ENCODE measurements at regions not wholly inside any gene's neighbourhood (a gene's known extent, or its start where the extent isn't known, plus 50 kb on each side); places are given as distances from the start of the nearest gene placed in this dataset.
"Not testable (repeated sequence)": the region's sequence is repeated elsewhere in the genome, so short reads cannot be mapped to it uniquely, and the experiment has no call there.

DNA sequence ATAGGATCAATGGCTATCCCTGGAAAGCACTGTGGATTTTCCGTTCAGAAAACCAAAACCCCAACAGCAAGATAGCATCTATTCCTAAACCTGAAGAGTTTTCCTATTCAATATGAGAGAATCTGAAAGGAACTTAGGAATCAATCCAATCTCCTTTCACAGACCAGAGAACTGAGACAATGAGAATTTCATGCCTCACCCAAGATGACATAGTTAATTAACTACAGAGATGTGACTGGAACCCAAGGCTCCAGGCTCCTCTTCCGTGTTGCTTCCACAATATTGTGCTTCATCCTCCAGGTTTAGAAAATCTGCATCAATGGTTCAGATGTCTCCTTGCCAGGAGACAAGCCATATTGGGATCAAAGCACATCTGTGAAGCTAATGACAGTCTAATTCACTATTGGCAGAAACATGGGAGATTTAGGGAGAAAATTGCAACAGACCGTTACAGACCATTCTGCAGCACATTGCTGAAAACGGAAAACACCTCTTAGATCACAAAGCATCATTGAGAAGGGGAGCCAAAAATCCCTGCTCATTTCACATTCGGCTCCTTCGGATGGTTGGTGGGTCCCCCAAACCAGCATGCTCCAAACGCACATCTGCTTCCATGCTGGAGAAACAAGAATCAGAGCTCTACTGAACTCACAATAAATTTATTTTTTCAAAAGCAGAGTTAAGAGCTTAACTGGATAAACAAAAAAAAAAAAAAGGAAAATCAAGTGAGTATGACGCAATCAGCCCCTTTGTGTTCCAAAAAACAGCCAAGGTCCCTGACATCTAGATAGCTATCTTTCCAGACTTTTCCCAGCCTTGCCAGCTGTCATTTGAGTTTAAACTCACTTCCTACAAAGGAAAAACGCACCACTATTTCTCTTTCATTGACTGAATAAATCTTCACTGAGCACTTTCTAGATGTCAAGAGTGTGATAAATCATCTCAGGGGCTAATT lies 290.3 kb downstream of the C1D start:
- ATAC-seq (no peak), DNase-seq (no peak)
- POLR2A ChIA-PET: no interaction called here
- intact Hi-C loops (cut with micrococcal nuclease): no loop called here
- Mint-ChIP-seq H3K27ac (no peak overlapping the region), H3K27me3 (peaks cover 5% of the 10 kb centered on the region), H3K9me3 (no peaks in the 10 kb centered on the region), H3K4me3 (no peak overlapping the region), H3K36me3 (ENCODE audit: low read depth) (no peaks in the 10 kb centered on the region), H3K4me1 (ENCODE audit: low read depth) (no peaks in the 10 kb centered on the region)
- CTCF ChIA-PET: no interaction called here
- TF ChIP-seq, protein P1, sequence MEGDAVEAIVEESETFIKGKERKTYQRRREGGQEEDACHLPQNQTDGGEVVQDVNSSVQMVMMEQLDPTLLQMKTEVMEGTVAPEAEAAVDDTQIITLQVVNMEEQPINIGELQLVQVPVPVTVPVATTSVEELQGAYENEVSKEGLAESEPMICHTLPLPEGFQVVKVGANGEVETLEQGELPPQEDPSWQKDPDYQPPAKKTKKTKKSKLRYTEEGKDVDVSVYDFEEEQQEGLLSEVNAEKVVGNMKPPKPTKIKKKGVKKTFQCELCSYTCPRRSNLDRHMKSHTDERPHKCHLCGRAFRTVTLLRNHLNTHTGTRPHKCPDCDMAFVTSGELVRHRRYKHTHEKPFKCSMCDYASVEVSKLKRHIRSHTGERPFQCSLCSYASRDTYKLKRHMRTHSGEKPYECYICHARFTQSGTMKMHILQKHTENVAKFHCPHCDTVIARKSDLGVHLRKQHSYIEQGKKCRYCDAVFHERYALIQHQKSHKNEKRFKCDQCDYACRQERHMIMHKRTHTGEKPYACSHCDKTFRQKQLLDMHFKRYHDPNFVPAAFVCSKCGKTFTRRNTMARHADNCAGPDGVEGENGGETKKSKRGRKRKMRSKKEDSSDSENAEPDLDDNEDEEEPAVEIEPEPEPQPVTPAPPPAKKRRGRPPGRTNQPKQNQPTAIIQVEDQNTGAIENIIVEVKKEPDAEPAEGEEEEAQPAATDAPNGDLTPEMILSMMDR (IDR thresholded peaks at IDR 0.05): no peak

DNA sequence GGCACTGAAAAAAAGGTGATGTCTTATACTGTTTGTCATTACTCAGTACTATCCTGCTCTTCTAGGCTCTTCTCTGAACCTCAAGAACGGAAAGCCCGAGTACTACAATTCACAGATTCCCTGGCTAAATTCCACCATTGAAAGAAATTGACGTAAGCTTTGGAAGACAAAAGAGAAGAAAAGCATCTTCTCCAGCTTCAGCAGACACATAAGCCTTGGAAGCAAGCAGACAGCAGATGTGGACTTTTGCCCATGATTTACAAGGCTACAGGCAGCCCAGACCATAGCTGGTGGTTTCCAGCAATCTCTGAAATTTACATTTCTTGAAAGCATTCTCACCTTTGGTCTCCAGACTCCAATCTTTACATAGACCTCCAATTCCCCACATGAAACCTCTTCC lies 289.0 kb downstream of the C1D start:
- TF ChIP-seq, protein P1 (IDR thresholded peaks at IDR 0.05): no peak
- ATAC-seq: no peak
- no peak overlapping the region for H3K4me3 Mint-ChIP-seq
- H3K27me3 Mint-ChIP-seq: peaks cover 5% of the 10 kb centered on the region
- no peak for DNase-seq
- H3K9me3 Mint-ChIP-seq: no peaks in the 10 kb centered on the region
- intact Hi-C loops (cut with micrococcal nuclease): no loop called here
- ChIA-PET CTCF (no interaction called here), POLR2A (no interaction called here)
- H3K27ac Mint-ChIP-seq: no peak overlapping the region
- no peaks in the 10 kb centered on the region for H3K36me3 Mint-ChIP-seq (ENCODE audit: low read depth)
- H3K4me1 Mint-ChIP-seq (ENCODE audit: low read depth): no peaks in the 10 kb centered on the region

DNA sequence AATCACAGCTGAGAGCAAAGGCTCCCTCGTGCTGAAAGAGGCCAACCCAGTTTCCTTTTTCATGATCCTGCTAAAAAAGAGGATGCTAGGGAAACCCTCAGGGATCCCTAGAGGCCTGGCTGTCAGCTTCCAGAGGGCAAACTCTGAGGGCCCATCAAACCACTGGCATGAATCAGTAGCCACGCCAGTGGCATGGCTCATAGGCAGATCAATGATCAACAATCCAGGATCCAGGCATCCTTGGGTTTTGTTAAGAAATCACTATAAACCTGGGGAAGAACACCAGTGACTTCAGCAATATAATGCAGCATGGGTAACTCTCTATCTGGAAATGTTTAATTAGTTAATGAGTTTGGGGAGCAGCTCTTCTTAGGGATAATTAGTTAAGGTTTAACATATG lies 286.5 kb downstream of the C1D start:
- TF ChIP-seq, protein P1 (IDR thresholded peaks at IDR 0.05): no peak
- DNase-seq: no peak
- H3K4me1 Mint-ChIP-seq (ENCODE audit: low read depth): no peaks in the 10 kb centered on the region
- intact Hi-C loops (cut with micrococcal nuclease): no loop called here
- no peaks in the 10 kb centered on the region for H3K36me3 Mint-ChIP-seq (ENCODE audit: low read depth)
- peaks cover 5% of the 10 kb centered on the region for H3K27me3 Mint-ChIP-seq
- ChIA-PET POLR2A (no interaction called here), CTCF (no interaction called here)
- H3K27ac Mint-ChIP-seq: no peak overlapping the region
- no peak overlapping the region for H3K4me3 Mint-ChIP-seq
- no peaks in the 10 kb centered on the region for H3K9me3 Mint-ChIP-seq
- no peak for ATAC-seq

DNA sequence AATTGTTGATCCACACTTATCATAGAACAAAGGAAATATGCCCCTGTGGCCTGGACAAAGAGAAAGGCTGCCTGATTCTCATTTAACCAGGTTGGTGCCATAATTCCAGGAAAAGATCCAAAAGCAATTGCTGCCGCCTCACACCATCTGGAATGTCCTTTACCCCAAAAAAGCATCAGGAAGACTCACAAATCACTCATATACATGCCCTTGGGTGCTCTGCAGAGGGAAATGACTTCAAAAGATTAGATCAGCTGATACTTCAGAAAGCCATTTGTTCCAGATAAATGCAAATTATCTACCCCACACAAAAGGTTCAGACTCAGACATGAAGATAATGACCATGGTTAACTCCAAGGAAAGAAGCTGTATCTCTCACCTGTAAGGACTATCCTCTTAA lies 285.8 kb downstream of the C1D start:
- DNase-seq: no peak
- Mint-ChIP-seq H3K4me3 (no peak overlapping the region), H3K27ac (no peak overlapping the region), H3K36me3 (ENCODE audit: low read depth) (no peaks in the 10 kb centered on the region), H3K27me3 (peaks cover 5% of the 10 kb centered on the region), H3K9me3 (no peaks in the 10 kb centered on the region), H3K4me1 (ENCODE audit: low read depth) (no peaks in the 10 kb centered on the region)
- ChIA-PET POLR2A (no interaction called here), CTCF (no interaction called here)
- TF ChIP-seq, protein P1 (IDR thresholded peaks at IDR 0.05): no peak
- no peak for ATAC-seq
- intact Hi-C loops (cut with micrococcal nuclease): no loop called here

DNA sequence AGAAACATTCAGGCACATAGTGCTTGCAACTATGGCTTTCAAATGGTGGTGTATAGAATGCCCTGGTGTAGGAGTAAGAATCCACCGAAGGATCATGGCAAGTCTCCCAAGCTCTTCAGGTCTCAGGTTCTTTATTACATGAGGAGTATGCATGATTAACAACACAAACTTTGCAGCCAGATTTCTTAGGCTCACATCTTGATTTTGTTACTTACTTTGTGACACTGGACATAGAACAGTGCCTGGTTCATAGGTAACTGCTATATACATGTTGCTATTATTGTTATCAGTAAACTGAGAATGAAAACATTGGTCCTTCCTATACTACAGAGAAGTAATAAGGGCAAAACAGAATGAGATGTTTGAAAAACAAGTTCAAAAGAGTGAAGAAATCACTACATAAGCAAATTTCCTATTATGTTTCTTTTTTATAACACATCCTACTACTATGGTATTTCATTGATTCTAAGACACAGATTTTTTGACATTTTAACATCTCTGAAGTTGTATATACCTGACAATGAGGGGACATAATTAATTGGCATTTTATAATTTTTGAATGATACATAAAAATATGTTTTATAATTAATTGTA lies 284.9 kb downstream of the C1D start:
- ChIA-PET POLR2A (no interaction called here), CTCF (no interaction called here)
- DNase-seq (no peak), ATAC-seq (no peak)
- Mint-ChIP-seq H3K27ac (no peak overlapping the region), H3K27me3 (peaks cover 5% of the 10 kb centered on the region), H3K4me3 (no peak overlapping the region), H3K4me1 (ENCODE audit: low read depth) (no peaks in the 10 kb centered on the region), H3K9me3 (no peaks in the 10 kb centered on the region), H3K36me3 (ENCODE audit: low read depth) (no peaks in the 10 kb centered on the region)
- intact Hi-C loops (cut with micrococcal nuclease): no loop called here
- TF ChIP-seq, protein P1 (IDR thresholded peaks at IDR 0.05): no peak

DNA sequence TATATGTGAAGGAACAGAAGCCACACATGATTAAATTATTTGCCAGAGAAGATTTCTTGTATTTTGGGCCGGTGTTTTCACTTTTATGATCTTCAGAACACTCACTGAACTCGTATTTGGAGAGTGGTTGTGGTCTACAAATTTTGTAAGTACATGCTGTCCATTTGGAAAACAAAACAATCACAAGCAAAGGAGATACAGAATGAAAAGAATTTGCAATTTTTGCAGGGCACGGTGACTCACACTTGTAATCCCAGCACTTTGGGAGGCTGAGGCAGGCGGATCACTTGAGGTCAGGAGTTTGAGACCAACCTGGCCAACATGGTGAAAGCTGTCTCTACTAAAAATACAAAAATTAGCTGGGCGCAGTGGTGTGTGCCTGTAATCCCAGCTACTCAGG lies 282.0 kb downstream of the C1D start:
- H3K9me3 Mint-ChIP-seq; intact Hi-C loops (cut with micrococcal nuclease); DNase-seq; H3K27me3 Mint-ChIP-seq; H3K4me1 Mint-ChIP-seq (ENCODE audit: low read depth); CTCF ChIA-PET; H3K4me3 Mint-ChIP-seq; H3K36me3 Mint-ChIP-seq (ENCODE audit: low read depth); H3K27ac Mint-ChIP-seq; ATAC-seq: not testable (repeated sequence)
- POLR2A ChIA-PET: interaction anchor here (1.0 kb wide), 1 partner anchor 13 kb away, joined by 3 read pairs; no protein-coding TSS in a partner anchor
